IMR-90 (cell line): ENCODE measurements at regions not wholly inside any gene's neighbourhood (a gene's known extent, or its start where the extent isn't known, plus 50 kb on each side); places are given as distances from the start of the nearest gene placed in this dataset.

Experiments
- ATAC-seq: fragments of 200-7000 bp; cut with Tn5 transposase; 2 replicates; pipeline ENCODE4 v1.9.1; 2020; ENCODE audit warnings: low read depth, mild to moderate bottlenecking, moderate library complexity
- BruUV-seq: library from RNA; stranded (reverse); fragments of 400-500 nt; replicated peaks from 2 replicates; lab custom pipeline; 2021; lab: Mats Ljungman, UMichigan
- CTCF ChIA-PET: fragments of 300-600 bp; formaldehyde crosslinking; extraction: SDS; loops from one replicate; lab custom pipeline; 2021; ENCODE audit warnings: antibody characterized with exemption; lab: Yijun Ruan, JAX
- POLR2A ChIA-PET: fragments of 300-600 bp; sonication (Branson Sonifier 250); formaldehyde crosslinking; loops from one replicate; lab custom pipeline; 2022; ENCODE audit warnings: antibody characterized with exemption; ENCODE audit not compliant: unreplicated experiment; lab: Charles Lee
- DNase-seq: peaks from one replicate; pipeline ENCODE4 v3.0.0; 2013
- H2AFZ ChIP-seq: replicated peaks from 2 replicates; pipeline ENCODE3; 2013; ENCODE audit warnings: low read length, mild to moderate bottlenecking; ENCODE audit not compliant: poor library complexity
- H2AK5ac ChIP-seq: 2 replicates; pipeline ENCODE4 v1.6.1; 2013; ENCODE audit warnings: low read depth, low read length, inconsistent platforms
- H2AK9ac ChIP-seq: replicated peaks from 2 replicates; pipeline ENCODE3; 2013; ENCODE audit warnings: mild to moderate bottlenecking, low read depth, low read length, moderate library complexity; ENCODE audit not compliant: poor library complexity
- H2BK120ac ChIP-seq: 2 replicates; pipeline ENCODE4 v1.6.1; 2013; ENCODE audit warnings: low read depth, low read length, inconsistent platforms
- H2BK15ac ChIP-seq: 3 replicates; pipeline ENCODE4 v1.6.1; 2013; ENCODE audit warnings: low read depth, low read length, inconsistent platforms
- H2BK20ac ChIP-seq: 2 replicates; pipeline ENCODE4 v1.6.1; 2013; ENCODE audit warnings: low read depth, mild to moderate bottlenecking, inconsistent platforms, low read length, moderate library complexity
- H2BK5ac ChIP-seq: 2 replicates; pipeline ENCODE4 v1.6.1; 2013; ENCODE audit warnings: mild to moderate bottlenecking, low read depth, low read length, inconsistent platforms; ENCODE audit not compliant: poor library complexity, severe bottlenecking
- H3K14ac ChIP-seq: replicated peaks from 2 replicates; pipeline ENCODE4 v1.6.1; 2013; ENCODE audit warnings: low read depth, low read length, inconsistent platforms
- H3K18ac ChIP-seq: 2 replicates; pipeline ENCODE4 v1.6.1; 2013; ENCODE audit warnings: low read depth, low read length, control low read depth
- H3K23ac ChIP-seq: 2 replicates; pipeline ENCODE4 v1.6.1; 2013; ENCODE audit warnings: low read depth, low read length, inconsistent platforms
- H3K27ac ChIP-seq: 2 replicates; pipeline ENCODE4 v1.5.1; 2013; ENCODE audit warnings: mild to moderate bottlenecking, control low read depth, low read length; ENCODE audit not compliant: insufficient read depth
- H3K27me3 ChIP-seq: 2 replicates; pipeline ENCODE4 v1.6.1; 2013; ENCODE audit warnings: low read length; ENCODE audit not compliant: control insufficient read depth, insufficient read depth
- H3K36me3 ChIP-seq: 2 replicates; pipeline ENCODE4 v1.6.1; 2013; ENCODE audit warnings: low read length, mixed read lengths; ENCODE audit not compliant: control insufficient read depth, insufficient read depth
- H3K4ac ChIP-seq: 2 replicates; pipeline ENCODE4 v1.6.1; 2013; ENCODE audit warnings: low read depth, low read length, inconsistent platforms
- H3K4me1 ChIP-seq: 2 replicates; pipeline ENCODE4 v1.6.1; 2013; ENCODE audit warnings: low read length, mixed read lengths; ENCODE audit not compliant: control insufficient read depth, insufficient read depth
- H3K4me2 ChIP-seq: 2 replicates; pipeline ENCODE4 v1.6.1; 2013; ENCODE audit warnings: low read depth, mild to moderate bottlenecking, control low read depth, low read length, moderate library complexity
- H3K4me3 ChIP-seq: 2 replicates; pipeline ENCODE4 v1.5.1; 2013; ENCODE audit warnings: low read depth, mild to moderate bottlenecking, control low read depth, low read length, moderate library complexity; ENCODE audit not compliant: insufficient read depth
- H3K56ac ChIP-seq: 2 replicates; pipeline ENCODE4 v1.6.1; 2013; ENCODE audit warnings: low read length, inconsistent platforms; ENCODE audit not compliant: insufficient read depth; ENCODE audit errors: extremely low read depth
- H3K79me1 ChIP-seq, 2 experiments: 2 replicates each; pipeline ENCODE4 v1.6.1; 2013; ENCODE audit warnings: low read length in 2 of 2, inconsistent platforms in 1 of 2, low read depth in 1 of 2
- H3K9ac ChIP-seq: 2 replicates; pipeline ENCODE4 v1.6.1; 2013; ENCODE audit warnings: low read depth, low read length, control low read depth
- H3K9me1 ChIP-seq: 2 replicates; pipeline ENCODE4 v1.6.1; 2013; ENCODE audit warnings: low read length, inconsistent platforms; ENCODE audit not compliant: insufficient read depth
- H3K9me3 ChIP-seq: 2 replicates; pipeline ENCODE4 v1.6.1; 2013; ENCODE audit warnings: low read length; ENCODE audit not compliant: control insufficient read depth, insufficient read depth
- H4K20me1 ChIP-seq: 2 replicates; pipeline ENCODE4 v1.6.1; 2013; ENCODE audit warnings: low read length, inconsistent platforms; ENCODE audit not compliant: insufficient read depth
- H4K5ac ChIP-seq: 2 replicates; pipeline ENCODE4 v1.6.1; 2013; ENCODE audit warnings: mild to moderate bottlenecking, low read depth, low read length, control low read depth
- H4K8ac ChIP-seq, 2 experiments: 2 replicates each; pipeline ENCODE4 v1.6.1; 2013; ENCODE audit warnings: low read depth in 2 of 2, low read length in 2 of 2, control low read depth in 1 of 2, inconsistent platforms in 1 of 2
- H4K91ac ChIP-seq: 2 replicates; pipeline ENCODE4 v1.6.1; 2013; ENCODE audit warnings: low read depth, low read length, inconsistent platforms; ENCODE audit not compliant: insufficient read depth
- ELK1 ChIP-seq: fragments of 150-350 bp; IDR thresholded peaks from 2 replicates; pipeline ENCODE4 v1.6.1; 2016; ENCODE audit warnings: low read depth, mild to moderate bottlenecking, low read length, moderate library complexity, borderline replicate concordance
- FOS ChIP-seq: fragments of 150-350 bp; IDR thresholded peaks from 2 replicates; pipeline ENCODE4 v1.6.1; 2016; ENCODE audit warnings: low read depth, low read length
- RCOR1 ChIP-seq: IDR thresholded peaks from 2 replicates; pipeline ENCODE4 v1.6.1; 2012; ENCODE audit warnings: mild to moderate bottlenecking, low read length, improper control_type of control experiment; ENCODE audit not compliant: insufficient replicate concordance
- SMC3 ChIP-seq: fragments of 150-350 bp; IDR thresholded peaks from 2 replicates; pipeline ENCODE4 v1.6.1; 2016; ENCODE audit warnings: low read depth, mild to moderate bottlenecking, antibody characterized with exemption, low read length, moderate library complexity
- WGBS, 2 experiments: methylation state at CpG; one replicate each; pipeline versions ENCODE4 v1.1.5 to v1.1.7; 2013; ENCODE audit warnings: missing lambda C conversion rate in 2 of 2; ENCODE audit not compliant: insufficient read length in 1 of 2; ENCODE audit errors: extremely low coverage in 2 of 2; 5-methylcytosine and 5-hydroxymethylcytosine counted together
- dilution Hi-C: fragments of 300-500 bp; cut with HindIII; formaldehyde crosslinking; loops from one replicate; pipeline ENCODE4 v1.14.3; 2018; ENCODE audit warnings: low sequenced_read_pairs; ENCODE audit not compliant: unreplicated experiment
- in situ Hi-C: fragments of 300-500 bp; cut with MboI; formaldehyde crosslinking; loops from 3 replicates; pipeline ENCODE4 v1.14.3; 2019; ENCODE audit warnings: low sequenced_read_pairs, inconsistent platforms, mixed read lengths
- intact Hi-C: fragments of 100-400 bp; cut with micrococcal nuclease; formaldehyde crosslinking; loops from 2 replicates; pipeline ENCODE4 v1.10.0; 2022

GRCh38 chr1:34631126-34631525 is 123.7 kb upstream of the GJB5 start:
- dilution Hi-C loops: no loop called here
- Histone ChIP-seq H3K56ac (no peak overlapping the region), H3K9me1 (no peaks in the 10 kb centered on the region), H3K27me3 (no peaks in the 10 kb centered on the region), H3K9ac (no peak overlapping the region), H4K91ac (no peak overlapping the region), H3K4ac (no peak overlapping the region), H4K5ac (no peak overlapping the region), H3K79me1 (no peaks in the 10 kb centered on the region), H2BK20ac (no peak overlapping the region), H3K14ac (no peak overlapping the region), H3K4me3 (no peak overlapping the region), H4K20me1 (no peaks in the 10 kb centered on the region), H2AK9ac (no peak overlapping the region), H3K27ac (no peak overlapping the region), H2BK120ac (no peak overlapping the region), H3K4me1 (no peaks in the 10 kb centered on the region), H2BK5ac (no peak overlapping the region), H3K23ac (no peak overlapping the region), H2AK5ac (no peak overlapping the region), H4K8ac (no peak overlapping the region), H3K9me3 (peaks cover 3% of the 10 kb centered on the region; the same call in 1 of the 2 replicates), H3K18ac (no peak overlapping the region), H2AFZ (no peak overlapping the region), H2BK15ac (no peak overlapping the region), H3K36me3 (no peaks in the 10 kb centered on the region), H3K4me2 (no peak overlapping the region)
- intact Hi-C loops: no loop called here
- no peak for ATAC-seq
- in situ Hi-C loops: no loop called here
- no peak for DNase-seq
- no peak for TF ChIP-seq RCOR1
- TF ChIP-seq ELK1: no peak
- TF ChIP-seq FOS: no peak
- no peak for TF ChIP-seq SMC3
- ChIA-PET CTCF (no interaction called here), POLR2A (no interaction called here)
- WGBS, 2 experiments: no CpG with 5 or more reads among the region's 2 CpGs
- no TSS peak for BruUV-seq
